Heart right ventricle (tissue), 16 donors: ENCODE measurements at regions not wholly inside any gene's neighbourhood (a gene's known extent, or its start where the extent isn't known, plus 50 kb on each side); places are given as distances from the start of the nearest gene placed in this dataset.
A peak's percentile ranks its signal among the peaks of the same experiment; 100 is the strongest.
"Not testable (repeated sequence)": the region's sequence is repeated elsewhere in the genome, so short reads cannot be mapped to it uniquely, and the experiment has no call there.

ENCODE experiments used
- ATAC-seq, 8 donors: fragments of 200-7000 bp; cut with Tn5 transposase; one replicate each; pipeline ENCODE4 v1.9.1; 2020; ENCODE audit warnings: mild to moderate bottlenecking in 8 of 8, moderate library complexity in 8 of 8, moderate number of reproducible peaks in 1 of 8
- DNase-seq, 2 donors: peaks; one replicate each; pipeline ENCODE4 v3.0.0-alpha.2; 2020
- H3K27ac ChIP-seq, 10 donors: fragments of 200-600 bp; sonication (generic) in 2 of 10; one replicate each; pipeline versions ENCODE4 v1.5.0 to v1.8.0; 2020 to 2022; ENCODE audit warnings: mild to moderate bottlenecking in 3 of 10
- H3K27me3 ChIP-seq, 7 donors: fragments of 200-600 bp; one replicate each; pipeline ENCODE4 v1.8.0; 2021 to 2022; ENCODE audit warnings: mild to moderate bottlenecking in 2 of 7
- H3K36me3 ChIP-seq, 9 donors: fragments of 200-600 bp; sonication (generic) in 1 of 9; one replicate each; pipeline versions ENCODE4 v1.5.0 to v1.8.0; 2020 to 2022; ENCODE audit warnings: mild to moderate bottlenecking in 2 of 9
- H3K4me1 ChIP-seq, 9 donors: fragments of 200-600 bp; sonication (generic) in 1 of 9; one replicate each; pipeline versions ENCODE4 v1.5.0 to v1.8.0; 2020 to 2022; ENCODE audit warnings: mild to moderate bottlenecking in 4 of 9
- H3K4me3 ChIP-seq, 10 donors: fragments of 200-600 bp; sonication (generic) in 2 of 10; one replicate each; pipeline versions ENCODE4 v1.5.0 to v1.8.0; 2020 to 2022; ENCODE audit warnings: mild to moderate bottlenecking in 7 of 10, moderate library complexity in 2 of 10
- H3K9me3 ChIP-seq, 11 donors: fragments of 200-600 bp in 10 of 11; sonication (generic) in 2 of 11; one replicate each; pipeline versions ENCODE4 v1.5.0 to v1.8.0; 2013 to 2022; ENCODE audit warnings: mild to moderate bottlenecking in 2 of 11, control low read depth in 1 of 11, moderate library complexity in 1 of 11
- CTCF ChIP-seq, 9 donors: fragments of 200-600 bp; sonication (generic) in 2 of 9; IDR thresholded peaks; one replicate each; pipeline versions ENCODE4 v1.5.0 to v1.8.0; 2021 to 2022; ENCODE audit warnings: antibody characterized with exemption in 9 of 9, mild to moderate bottlenecking in 5 of 9, moderate library complexity in 1 of 9
- WGBS, 2 donors: extraction: QIAGEN DNeasy Blood & Tissue Kit; methylation state at CpG; one replicate each; pipeline ENCODE4 v1.1.7; 2013; ENCODE audit warnings: inconsistent platforms in 1 of 2; 5-methylcytosine and 5-hydroxymethylcytosine counted together
- intact Hi-C, 10 donors: fragments of 100-400 bp; cut with DNase I; formaldehyde crosslinking; loops; one replicate each; pipeline versions ENCODE4 v1.11.1 to v1.14.2; 2022
- donor health status: Arrhythmogenic right ventricular cardiomyopathy.
- donor health status: ischemic (EF 13 %, LVEDD 7.1; RV severe dilation, severe dysfunction).
- donor health status: healthy with polysubstance abuse.
- donor health status: DM: no; HTN: yes; CAD: no.
- donor health status: DM: no; HTN: no; CAD: no.
- donor health status: ischemic (EF 25% LVEDD 6.9; RV normal size, moderate dysfunction).
- donor health status: ischemic (EF 25% LVEDD 5.7; RV mildly dilated, moderate dysfunction).
- donor health status: healthy.
- donor health status: DM: yes; HTN: yes; CAD: no.
- donor health status: Ischemic cardiomyopathy.
- donor health status: ischemic (EF 35%, LVEDD 5.7; RV mildly dilated, moderate dysfunction).
- donor health status: nonischemic (EF 11% LVEDD 7.7; RV severe dilation, severe dysfunction).
- donor health status: DM: yes; HTN: yes; CAD: no.
- donor health status: PGD.
- donor health status: ischemic (EF 29% LVEDD 5.4; RV normal size, mild dysfunction).
- donor health status: nonischemic (EF 23%, LVEDD 6.1; RV moderate dilation, normal function).

- no peaks in the 10 kb centered on the region for H3K36me3 ChIP-seq
- no peaks in the 10 kb centered on the region for H3K4me1 ChIP-seq
- no peaks in the 10 kb centered on the region for H3K27me3 ChIP-seq
- intact Hi-C loops, result no loop called here
- no peak overlapping the region for H3K4me3 ChIP-seq
- no peak for TF ChIP-seq CTCF (IDR thresholded peaks at IDR 0.05)
- no peak overlapping the region for H3K27ac ChIP-seq
- 46 to 65% methylated on average over 5 of the region's 5 CpGs for WGBS, 2 donors
- peaks cover 0 to 14% (median 11%) of the 10 kb centered on the region in 11 donors for H3K9me3 ChIP-seq
- ATAC-seq (peak in 6 of 8 donors; percentile 23 to 61 (median 55)), DNase-seq (no peak)
These were observed 574.7 kb upstream of the ADAMTS9 start for GRCh38 chr3:65262548-65262947.

DNA sequence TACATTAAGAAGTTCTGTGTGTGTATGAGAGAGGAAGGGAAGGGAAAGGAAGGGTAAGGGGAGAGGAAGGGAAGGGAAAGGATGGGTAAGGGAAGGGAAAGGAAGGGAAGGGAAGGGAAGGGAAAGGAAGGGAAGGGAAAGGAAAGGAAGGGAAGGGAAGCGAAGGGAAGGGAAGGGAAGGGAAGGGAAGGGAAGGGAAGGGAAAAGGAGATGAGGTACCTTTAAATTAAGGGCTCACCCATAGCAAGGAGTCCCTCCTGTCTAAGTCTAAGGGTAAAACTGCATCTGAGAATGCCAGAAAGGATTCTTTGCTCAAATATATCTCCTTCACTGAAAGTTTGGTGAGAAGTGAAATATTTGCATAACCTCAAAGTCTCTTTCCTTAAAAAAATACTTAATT, 572.1 kb upstream of the ADAMTS9 start:
- Histone ChIP-seq H3K4me1 (no peaks in the 10 kb centered on the region), H3K27ac (no peak overlapping the region), H3K36me3 (no peaks in the 10 kb centered on the region), H3K9me3 (peaks cover 0 to 14% (median 11%) of the 10 kb centered on the region in 11 donors), H3K4me3 (no peak overlapping the region), H3K27me3 (no peaks in the 10 kb centered on the region)
- intact Hi-C loops, result no loop called here
- no peak for TF ChIP-seq CTCF (IDR thresholded peaks at IDR 0.05)
- DNase-seq (no peak), ATAC-seq (no peak)
- 20 to 64% methylated on average over 1 of the region's 1 CpG for WGBS, 2 donors

DNA sequence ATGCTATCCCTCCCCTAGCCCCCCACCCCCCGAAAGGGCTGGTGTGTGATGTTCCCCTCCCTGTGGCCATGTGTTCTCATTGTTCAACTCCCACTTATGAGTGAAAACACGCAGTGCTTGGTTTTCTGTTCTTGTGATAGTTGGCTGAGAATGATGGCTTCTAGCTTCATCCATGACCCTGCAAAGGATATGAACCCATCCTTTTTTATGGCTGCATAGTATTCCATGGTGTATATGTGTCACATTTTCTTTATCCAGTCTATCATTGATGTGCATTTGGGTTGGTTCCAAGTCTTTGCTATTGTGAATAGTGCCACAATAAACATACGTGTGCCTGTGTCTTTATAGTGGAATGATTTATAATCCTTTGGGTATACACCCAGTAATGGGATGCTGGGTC, 565.1 kb upstream of the ADAMTS9 start:
- H3K36me3 ChIP-seq, ATAC-seq, intact Hi-C loops, H3K4me3 ChIP-seq, H3K4me1 ChIP-seq, DNase-seq, H3K27ac ChIP-seq, H3K27me3 ChIP-seq: not testable (repeated sequence)
- WGBS, 2 donors, result 91 to 95% methylated on average over 3 of the region's 3 CpGs
- H3K9me3 ChIP-seq, result peaks cover 0 to 12% (median 0%) of the 10 kb centered on the region in 11 donors

- TF ChIP-seq CTCF (IDR thresholded peaks at IDR 0.05), result no peak
- ATAC-seq (no peak), DNase-seq (no peak)
- intact Hi-C loops, result no loop called here
- H3K27ac ChIP-seq, result no peak overlapping the region
- H3K36me3 ChIP-seq, result no peaks in the 10 kb centered on the region
- peaks cover 0 to 12% (median 0%) of the 10 kb centered on the region in 11 donors for H3K9me3 ChIP-seq
- peaks cover 0 to 3% (median 0%) of the 10 kb centered on the region in 7 donors for H3K27me3 ChIP-seq
- no peak overlapping the region for H3K4me3 ChIP-seq
- H3K4me1 ChIP-seq, result no peaks in the 10 kb centered on the region
These were observed 564.5 kb upstream of the ADAMTS9 start for GRCh38 chr3:65252266-65252665.

- WGBS, 2 donors, result 84 to 93% methylated on average over 2 of the region's 2 CpGs
- ATAC-seq, result no peak
These were observed 563.6 kb upstream of the ADAMTS9 start for GRCh38 chr3:65251375-65251774.

More at GRCh38 chr3:65251375-65251774, 563.6 kb upstream of the ADAMTS9 start:
- Histone ChIP-seq H3K36me3 (no peaks in the 10 kb centered on the region), H3K4me1 (no peaks in the 10 kb centered on the region), H3K27ac (no peak overlapping the region), H3K9me3 (peaks cover 0 to 12% (median 0%) of the 10 kb centered on the region in 11 donors), H3K4me3 (no peak overlapping the region), H3K27me3 (peaks cover 0 to 3% (median 0%) of the 10 kb centered on the region in 7 donors)
- TF ChIP-seq CTCF (IDR thresholded peaks at IDR 0.05), result no peak
- intact Hi-C loops, result no loop called here
- no peak for DNase-seq
